ENCODE measurements at regions not wholly inside any gene's neighbourhood (a gene's known extent, or its start where the extent isn't known, plus 50 kb on each side); places are given as distances from the start of the nearest gene placed in this dataset.

- DNase-seq: no peak
Measured at GRCh38 chr6:139485742-139486475, 111.5 kb upstream of the CITED2 start.

- no peak for DNase-seq
Measured at GRCh38 chr6:139485185-139485584, 110.7 kb upstream of the CITED2 start.

- DNase-seq: no peak
Measured at GRCh38 chr6:139483079-139483478, 108.6 kb upstream of the CITED2 start.

- DNase-seq: no peak
Measured at GRCh38 chr6:139482287-139482686, 107.8 kb upstream of the CITED2 start.

- DNase-seq: no peak
Measured at GRCh38 chr6:139480356-139481165, 106.1 kb upstream of the CITED2 start.

GRCh38 chr6:139479433-139480222, 105.2 kb upstream of the CITED2 start:
- DNase-seq: no peak

- no peak for DNase-seq
Measured at GRCh38 chr6:139475646-139476045, 101.2 kb upstream of the CITED2 start.

- DNase-seq: no peak
Measured at GRCh38 chr6:139475241-139475640, 100.8 kb upstream of the CITED2 start.

GRCh38 chr6:139474145-139475108, 100.0 kb upstream of the CITED2 start:
- DNase-seq: no peak

- DNase-seq: no peak
Measured at GRCh38 chr6:139473731-139474130, 99.3 kb upstream of the CITED2 start.

- DNase-seq: no peak
Measured at GRCh38 chr6:139473231-139473701, 98.8 kb upstream of the CITED2 start.

GRCh38 chr6:139472351-139473015, 98.0 kb upstream of the CITED2 start:
- DNase-seq: no peak

GRCh38 chr6:139470997-139471396, 96.5 kb upstream of the CITED2 start:
- no peak for DNase-seq

- DNase-seq: no peak
Measured at GRCh38 chr6:139468178-139468819, 93.9 kb upstream of the CITED2 start.

GRCh38 chr6:139457476-139457875, 83.0 kb upstream of the CITED2 start:
- no peak for DNase-seq

- DNase-seq: no peak
Measured at GRCh38 chr6:139452148-139452876, 77.9 kb upstream of the CITED2 start.

GRCh38 chr6:139449611-139450000, 75.2 kb upstream of the CITED2 start:
- DNase-seq: no peak

- DNase-seq: no peak
Measured at GRCh38 chr6:139448998-139449610, 74.7 kb upstream of the CITED2 start.

GRCh38 chr6:139448051-139448649, 73.7 kb upstream of the CITED2 start:
- no peak for DNase-seq

- DNase-seq: no peak
Measured at GRCh38 chr6:139447656-139447975, 73.2 kb upstream of the CITED2 start.
